B cell (primary cell): ENCODE measurements at regions not wholly inside any gene's neighbourhood (a gene's known extent, or its start where the extent isn't known, plus 50 kb on each side); places are given as distances from the start of the nearest gene placed in this dataset.

Experiments used
- ATAC-seq: fragments of 200-7000 bp; cut with Tn5 transposase; one replicate; pipeline ENCODE4 v1.10.0; 2021; ENCODE audit warnings: low read depth, mild to moderate bottlenecking, moderate number of reproducible peaks, moderate library complexity
- CTCF ChIA-PET: fragments of 350-600 bp; sonication (Branson Sonifier 250); formaldehyde crosslinking; loops from one replicate; lab custom pipeline; 2021; ENCODE audit warnings: antibody characterized with exemption, inconsistent platforms; lab: Charles Lee
- POLR2A ChIA-PET: fragments of 350-600 bp; sonication (Branson Sonifier 250); formaldehyde crosslinking; loops from one replicate; lab custom pipeline; 2021; ENCODE audit warnings: antibody characterized with exemption; lab: Charles Lee
- DNase-seq: peaks from one replicate; pipeline ENCODE4 v3.0.0; 2013
- H2AFZ ChIP-seq: 2 replicates; pipeline ENCODE4 v1.6.1; 2012; ENCODE audit warnings: mild to moderate bottlenecking, low read depth, low read length; ENCODE audit not compliant: insufficient read depth, poor library complexity, severe bottlenecking
- H3K27ac ChIP-seq, 2 donors: 1 replicate in 1 of 2; 2 replicates in 1 of 2; pipeline ENCODE4 v1.5.1; 2012 to 2013; ENCODE audit warnings: low read length in 2 of 2, mild to moderate bottlenecking in 2 of 2, moderate library complexity in 1 of 2
- H3K27me3 ChIP-seq, 4 experiments: fragments of 200-600 bp in 1 of 4; sonication (generic) in 1 of 4; replicated peaks in 1 of 4; 1 replicate in 2 of 4; 2 replicates in 2 of 4; pipeline versions ENCODE4 v1.6.1 to v1.7.0; 2013 to 2016; ENCODE audit warnings: low read length in 3 of 4, mild to moderate bottlenecking in 2 of 4, mixed read lengths in 1 of 4, moderate library complexity in 1 of 4; ENCODE audit not compliant: insufficient read depth in 4 of 4, control insufficient read depth in 3 of 4; ENCODE audit errors: control extremely low read depth in 1 of 4
- H3K36me3 ChIP-seq, 2 experiments: replicated peaks in 1 of 2; 1 replicate in 1 of 2; 2 replicates in 1 of 2; pipeline versions ENCODE4 v1.6.1 to v1.7.1; 2013; ENCODE audit warnings: low read length in 1 of 2; ENCODE audit not compliant: insufficient read depth in 2 of 2, control insufficient read depth in 1 of 2; ENCODE audit errors: control extremely low read depth in 1 of 2, extremely low read depth in 1 of 2
- H3K4me1 ChIP-seq, 2 donors: fragments of 200-600 bp in 1 of 2; sonication (generic) in 1 of 2; 1 replicate in 1 of 2; 2 replicates in 1 of 2; pipeline versions ENCODE4 v1.5.1 to v1.6.1; 2013 to 2017; ENCODE audit warnings: low read length in 2 of 2; ENCODE audit not compliant: control insufficient read depth in 2 of 2, insufficient read depth in 2 of 2
- H3K4me2 ChIP-seq: replicated peaks from 2 replicates; pipeline ENCODE3; 2012; ENCODE audit warnings: mild to moderate bottlenecking, low read depth, low read length; ENCODE audit not compliant: poor library complexity, severe bottlenecking
- H3K4me3 ChIP-seq, 5 experiments: fragments of 200-600 bp in 1 of 5; sonication (generic) in 1 of 5; 1 replicate in 3 of 5; 2 replicates in 2 of 5; pipeline versions ENCODE4 v1.5.1 to v1.7.0; 2011 to 2016; ENCODE audit warnings: low read length in 4 of 5, mild to moderate bottlenecking in 4 of 5, low read depth in 2 of 5, control low read depth in 1 of 5, moderate library complexity in 1 of 5; ENCODE audit not compliant: insufficient read depth in 1 of 5; ENCODE audit errors: control extremely low read depth in 1 of 5, extremely low read depth in 1 of 5
- H3K79me2 ChIP-seq: fragments of 200-600 bp; sonication (generic); one replicate; pipeline ENCODE4 v1.6.0; 2016; ENCODE audit warnings: low read length; ENCODE audit not compliant: control insufficient read depth, insufficient read depth
- H3K9ac ChIP-seq: fragments of 200-600 bp; sonication (generic); 2 replicates; pipeline ENCODE4 v1.6.1; 2017; ENCODE audit warnings: mild to moderate bottlenecking, low read length, moderate library complexity
- H3K9me3 ChIP-seq, 3 donors: one replicate each; pipeline versions ENCODE4 v1.6.1 to v1.7.1; 2013; ENCODE audit warnings: low read length in 2 of 3; ENCODE audit not compliant: control insufficient read depth in 2 of 3, insufficient read depth in 1 of 3; ENCODE audit errors: control extremely low read depth in 1 of 3
- H4K20me1 ChIP-seq: 2 replicates; pipeline ENCODE4 v1.6.0; 2012; ENCODE audit warnings: mild to moderate bottlenecking, low read length; ENCODE audit not compliant: insufficient read depth, control insufficient read depth, poor library complexity, severe bottlenecking
- H3K27ac Mint-ChIP-seq: one replicate; pipeline ENCODE4 v1.8.0; 2021; ENCODE audit warnings: mixed read lengths
- H3K27me3 Mint-ChIP-seq: one replicate; pipeline ENCODE4 v1.8.0; 2021; ENCODE audit warnings: mixed read lengths
- H3K4me1 Mint-ChIP-seq: one replicate; pipeline ENCODE4 v1.8.0; 2021; ENCODE audit warnings: mixed read lengths
- H3K4me3 Mint-ChIP-seq: one replicate; pipeline ENCODE4 v1.8.0; 2021; ENCODE audit warnings: mixed read lengths
- H3K9me3 Mint-ChIP-seq: one replicate; pipeline ENCODE4 v1.8.0; 2022; ENCODE audit warnings: mixed read lengths; ENCODE audit not compliant: insufficient read depth
- EZH2 ChIP-seq: IDR thresholded peaks from 2 replicates; pipeline ENCODE4 v1.6.1; 2012; ENCODE audit warnings: borderline replicate concordance, low read depth, mild to moderate bottlenecking, moderate library complexity, low read length; ENCODE audit not compliant: insufficient read depth, poor library complexity, severe bottlenecking
- WGBS: methylation state at CpG from one replicate; pipeline ENCODE4 v1.1.5; 2013; ENCODE audit warnings: missing lambda C conversion rate; ENCODE audit not compliant: insufficient coverage; 5-methylcytosine and 5-hydroxymethylcytosine counted together
- intact Hi-C: fragments of 100-400 bp; cut with micrococcal nuclease; formaldehyde crosslinking; loops from one replicate; pipeline ENCODE4 v1.10.0; 2022
- TF ChIP-seq, protein P1 (sequence below): fragments of 200-600 bp; IDR thresholded peaks from one replicate; pipeline ENCODE4 v1.8.0; 2022; ENCODE audit warnings: antibody characterized with exemption, mild to moderate bottlenecking

DNA sequence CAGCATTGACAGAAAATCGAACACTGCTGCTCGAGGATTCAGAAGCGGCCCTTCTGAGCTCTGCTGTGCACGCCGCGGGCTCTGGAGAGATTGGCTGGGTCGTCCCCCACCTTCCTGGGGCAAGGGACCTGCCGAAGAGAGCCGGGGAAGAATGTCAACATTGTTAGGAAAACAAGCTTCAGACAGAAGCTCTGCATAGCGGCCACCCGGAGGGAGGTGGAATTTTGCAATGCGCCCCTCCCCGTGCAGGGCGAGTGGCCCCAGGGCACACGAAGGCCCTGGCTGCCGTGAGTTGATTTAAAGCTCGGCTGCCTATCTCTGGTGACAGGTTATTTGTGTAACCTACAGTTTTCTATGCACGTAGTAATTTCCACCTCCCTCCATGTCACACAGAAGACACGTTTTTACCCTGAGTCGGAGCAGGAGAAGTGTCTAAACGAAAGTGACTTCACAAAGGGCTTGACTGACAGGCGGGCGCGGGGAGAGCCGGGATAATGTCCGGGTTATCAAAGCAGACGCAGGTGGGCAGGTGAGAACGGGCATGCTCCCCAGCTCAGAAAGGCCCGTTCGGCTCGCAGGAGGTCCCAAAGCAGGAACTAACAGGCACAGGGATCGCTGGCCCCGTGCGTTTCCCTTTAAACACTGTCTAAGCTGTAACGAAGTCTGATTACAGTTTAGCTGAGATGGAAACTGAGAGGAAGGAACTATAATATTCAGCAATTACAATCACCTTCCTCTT lies 84.6 kb downstream of the PDGFA start:
- DNase-seq: no peak
- H3K4me1 ChIP-seq: no peaks in the 10 kb centered on the region
- ChIA-PET POLR2A (no interaction called here), CTCF (no interaction called here)
- WGBS: 54% methylated on average over 31 of the region's 35 CpGs
- no peaks in the 10 kb centered on the region for H4K20me1 ChIP-seq
- no peak overlapping the region for H3K9ac ChIP-seq
- peak overlapping the region; percentile 22 for H2AFZ ChIP-seq
- H3K27ac ChIP-seq: no peak overlapping the region
- H3K27me3 Mint-ChIP-seq: peaks cover 6% of the 10 kb centered on the region
- no peak overlapping the region for H3K4me3 ChIP-seq
- no peaks in the 10 kb centered on the region for H3K79me2 ChIP-seq
- H3K4me1 Mint-ChIP-seq: no peaks in the 10 kb centered on the region
- peaks cover 0 to 2% (median 0%) of the 10 kb centered on the region in 4 experiments for H3K27me3 ChIP-seq
- no peak for ATAC-seq
- no peak overlapping the region for H3K4me2 ChIP-seq
- no peak overlapping the region for H3K27ac Mint-ChIP-seq
- H3K4me3 Mint-ChIP-seq: no peak overlapping the region
- intact Hi-C loops: no loop called here
- no peaks in the 10 kb centered on the region for H3K9me3 Mint-ChIP-seq
- TF ChIP-seq, protein P1, sequence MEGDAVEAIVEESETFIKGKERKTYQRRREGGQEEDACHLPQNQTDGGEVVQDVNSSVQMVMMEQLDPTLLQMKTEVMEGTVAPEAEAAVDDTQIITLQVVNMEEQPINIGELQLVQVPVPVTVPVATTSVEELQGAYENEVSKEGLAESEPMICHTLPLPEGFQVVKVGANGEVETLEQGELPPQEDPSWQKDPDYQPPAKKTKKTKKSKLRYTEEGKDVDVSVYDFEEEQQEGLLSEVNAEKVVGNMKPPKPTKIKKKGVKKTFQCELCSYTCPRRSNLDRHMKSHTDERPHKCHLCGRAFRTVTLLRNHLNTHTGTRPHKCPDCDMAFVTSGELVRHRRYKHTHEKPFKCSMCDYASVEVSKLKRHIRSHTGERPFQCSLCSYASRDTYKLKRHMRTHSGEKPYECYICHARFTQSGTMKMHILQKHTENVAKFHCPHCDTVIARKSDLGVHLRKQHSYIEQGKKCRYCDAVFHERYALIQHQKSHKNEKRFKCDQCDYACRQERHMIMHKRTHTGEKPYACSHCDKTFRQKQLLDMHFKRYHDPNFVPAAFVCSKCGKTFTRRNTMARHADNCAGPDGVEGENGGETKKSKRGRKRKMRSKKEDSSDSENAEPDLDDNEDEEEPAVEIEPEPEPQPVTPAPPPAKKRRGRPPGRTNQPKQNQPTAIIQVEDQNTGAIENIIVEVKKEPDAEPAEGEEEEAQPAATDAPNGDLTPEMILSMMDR: no peak
- no peak for TF ChIP-seq EZH2
- peaks cover 0 to 26% (median 0%) of the 10 kb centered on the region in 3 donors for H3K9me3 ChIP-seq
- H3K36me3 ChIP-seq: no peaks in the 10 kb centered on the region

GRCh38 chr7:435630-436366 lies 83.8 kb downstream of the PDGFA start:
- Mint-ChIP-seq H3K4me3 (no peak overlapping the region), H3K27me3 (peaks cover 6% of the 10 kb centered on the region), H3K27ac (no peak overlapping the region), H3K4me1 (no peaks in the 10 kb centered on the region), H3K9me3 (no peaks in the 10 kb centered on the region)
- Histone ChIP-seq H4K20me1 (no peaks in the 10 kb centered on the region), H3K27me3 (peaks cover 0 to 2% (median 0%) of the 10 kb centered on the region in 4 experiments), H3K4me3 (no peak overlapping the region), H3K27ac (no peak overlapping the region), H3K9ac (no peak overlapping the region), H3K4me2 (no peak overlapping the region), H3K4me1 (no peaks in the 10 kb centered on the region), H3K79me2 (no peaks in the 10 kb centered on the region), H3K36me3 (no peaks in the 10 kb centered on the region), H3K9me3 (peaks cover 0 to 29% (median 0%) of the 10 kb centered on the region in 3 donors), H2AFZ (peak overlapping the region; percentile 22)
- ChIA-PET POLR2A (no interaction called here), CTCF (no interaction called here)
- TF ChIP-seq EZH2: no peak
- TF ChIP-seq, protein P1: no peak
- intact Hi-C loops: no loop called here
- WGBS: 86% methylated on average over 27 of the region's 28 CpGs
- no peak for DNase-seq
- no peak for ATAC-seq
